ENCODE measurements at regions not wholly inside any gene's neighbourhood (a gene's known extent, or its start where the extent isn't known, plus 50 kb on each side); places are given as distances from the start of the nearest gene placed in this dataset.
"Not testable (repeated sequence)": the region's sequence is repeated elsewhere in the genome, so short reads cannot be mapped to it uniquely, and the experiment has no call there.

GRCh38 chrX:793216-793770 lies 162.7 kb downstream of the SHOX start:
- no peak for DNase-seq (ENCODE audit: low spot score)

GRCh38 chrX:791479-792034 lies 161.0 kb downstream of the SHOX start:
- no peak for DNase-seq (ENCODE audit: low spot score)

GRCh38 chrX:790783-791360 lies 160.3 kb downstream of the SHOX start:
- DNase-seq (ENCODE audit: low spot score): no peak

GRCh38 chrX:790041-790506 lies 159.5 kb downstream of the SHOX start:
- DNase-seq (ENCODE audit: low spot score): no peak

GRCh38 chrX:789096-789495 lies 158.5 kb downstream of the SHOX start:
- no peak for DNase-seq (ENCODE audit: low spot score)

GRCh38 chrX:786441-786881 lies 155.9 kb downstream of the SHOX start:
- no peak for DNase-seq (ENCODE audit: low spot score)

GRCh38 chrX:784829-785228 lies 154.2 kb downstream of the SHOX start:
- no peak for DNase-seq (ENCODE audit: low spot score)

- no peak for DNase-seq (ENCODE audit: low spot score)
These were observed 150.9 kb downstream of the SHOX start for GRCh38 chrX:781224-782204.

- no peak for DNase-seq (ENCODE audit: low spot score)
These were observed 146.1 kb downstream of the SHOX start for GRCh38 chrX:776529-777230.

GRCh38 chrX:776061-776460 lies 145.5 kb downstream of the SHOX start:
- no peak for DNase-seq (ENCODE audit: low spot score)

- no peak for DNase-seq (ENCODE audit: low spot score)
These were observed 143.9 kb downstream of the SHOX start for GRCh38 chrX:774536-774935.

GRCh38 chrX:773292-774025 lies 142.9 kb downstream of the SHOX start:
- DNase-seq (ENCODE audit: low spot score): no peak

GRCh38 chrX:771536-771935 lies 140.9 kb downstream of the SHOX start:
- no peak for DNase-seq (ENCODE audit: low spot score)

GRCh38 chrX:769796-770195 lies 139.2 kb downstream of the SHOX start:
- DNase-seq (ENCODE audit: low spot score): no peak

GRCh38 chrX:768596-768995 lies 138.0 kb downstream of the SHOX start:
- no peak for DNase-seq (ENCODE audit: low spot score)

- DNase-seq (ENCODE audit: low spot score): no peak
These were observed 128.3 kb downstream of the SHOX start for GRCh38 chrX:758917-759316.

- no peak for DNase-seq (ENCODE audit: low spot score)
These were observed 120.2 kb downstream of the SHOX start for GRCh38 chrX:750812-751211.

GRCh38 chrX:750263-750662 lies 119.7 kb downstream of the SHOX start:
- no peak for DNase-seq (ENCODE audit: low spot score)

- no peak for DNase-seq (ENCODE audit: low spot score)
These were observed 116.6 kb downstream of the SHOX start for GRCh38 chrX:747176-747575.

GRCh38 chrX:739611-740010 lies 109.0 kb downstream of the SHOX start:
- DNase-seq (ENCODE audit: low spot score): no peak

GRCh38 chrX:737021-737420 lies 106.4 kb downstream of the SHOX start:
- DNase-seq (ENCODE audit: low spot score): not testable (repeated sequence)
